Esophagus muscularis mucosa (tissue), 4 donors: ENCODE measurements at regions not wholly inside any gene's neighbourhood (a gene's known extent, or its start where the extent isn't known, plus 50 kb on each side); places are given as distances from the start of the nearest gene placed in this dataset.

Experiments
- DNase-seq: peaks from one replicate; pipeline ENCODE4 v3.0.0-alpha.2; 2017; ENCODE audit errors: extremely low spot score
- H3K27ac ChIP-seq, 4 donors: fragments of 200-600 bp; sonication (generic); replicated peaks in 1 of 4; 1 replicate in 3 of 4; 2 replicates in 1 of 4; pipeline ENCODE4 v1.5.1; 2016 to 2019; ENCODE audit warnings: mild to moderate bottlenecking in 1 of 4
- H3K27me3 ChIP-seq, 4 donors: fragments of 200-600 bp; sonication (generic); one replicate each; pipeline versions ENCODE4 v1.5.1 to v1.6.0; 2016 to 2019
- H3K36me3 ChIP-seq, 4 donors: fragments of 200-600 bp; sonication (generic); one replicate each; pipeline ENCODE4 v1.5.1; 2016 to 2019
- H3K4me1 ChIP-seq, 4 donors: fragments of 200-600 bp; sonication (generic); one replicate each; pipeline ENCODE4 v1.5.1; 2016 to 2019
- H3K4me3 ChIP-seq, 4 donors: fragments of 200-600 bp; sonication (generic); 1 replicate in 2 of 4; 2 replicates in 2 of 4; pipeline ENCODE4 v1.5.1; 2016 to 2019; ENCODE audit warnings: mild to moderate bottlenecking in 4 of 4, moderate library complexity in 1 of 4
- H3K9me3 ChIP-seq, 4 donors: fragments of 200-600 bp; sonication (generic); 1 replicate in 3 of 4; 2 replicates in 1 of 4; pipeline ENCODE4 v1.5.1; 2016 to 2019
- EP300 ChIP-seq: sonication (generic); formaldehyde crosslinking; IDR thresholded peaks from one replicate; pipeline ENCODE4 v1.6.1; 2017; ENCODE audit warnings: antibody characterized with exemption
- POLR2A ChIP-seq: fragments of 450-650 bp; IDR thresholded peaks from one replicate; pipeline ENCODE4 v1.6.1; 2017; ENCODE audit warnings: antibody characterized with exemption, moderate library complexity, mild to moderate bottlenecking, low read depth
- POLR2AphosphoS5 ChIP-seq, 2 donors: sonication (generic); formaldehyde crosslinking; IDR thresholded peaks; one replicate each; pipeline ENCODE4 v1.6.1; 2017; ENCODE audit warnings: antibody characterized with exemption in 2 of 2
- WGBS: methylation state at CpG from one replicate; pipeline ENCODE4 v1.1.5; 2018; 5-methylcytosine and 5-hydroxymethylcytosine counted together
- intact Hi-C: fragments of 100-400 bp; cut with DNase I; formaldehyde crosslinking; loops from one replicate; pipeline ENCODE4 v1.15.1; 2023
- TF ChIP-seq, protein P1 (sequence below), 3 experiments: fragments of 200-600 bp in 2 of 3; fragments of 450-650 bp in 1 of 3; sonication (generic) in 2 of 3; IDR thresholded peaks; one replicate each; pipeline ENCODE4 v1.5.1; 2017 to 2019; ENCODE audit warnings: antibody characterized with exemption in 3 of 3, mild to moderate bottlenecking in 2 of 3, moderate library complexity in 1 of 3

GRCh38 chr4:126725906-126726305 lies 906.9 kb upstream of the INTU start:
- H3K27ac ChIP-seq, result no peak overlapping the region
- no peak for DNase-seq
- H3K36me3 ChIP-seq, result no peaks in the 10 kb centered on the region
- intact Hi-C loops, result no loop called here
- H3K4me1 ChIP-seq, result no peaks in the 10 kb centered on the region
- TF ChIP-seq EP300 (no peak), POLR2A (no peak), POLR2AphosphoS5 (IDR thresholded peaks at IDR 0.05) (no peak)
- TF ChIP-seq, protein P1, sequence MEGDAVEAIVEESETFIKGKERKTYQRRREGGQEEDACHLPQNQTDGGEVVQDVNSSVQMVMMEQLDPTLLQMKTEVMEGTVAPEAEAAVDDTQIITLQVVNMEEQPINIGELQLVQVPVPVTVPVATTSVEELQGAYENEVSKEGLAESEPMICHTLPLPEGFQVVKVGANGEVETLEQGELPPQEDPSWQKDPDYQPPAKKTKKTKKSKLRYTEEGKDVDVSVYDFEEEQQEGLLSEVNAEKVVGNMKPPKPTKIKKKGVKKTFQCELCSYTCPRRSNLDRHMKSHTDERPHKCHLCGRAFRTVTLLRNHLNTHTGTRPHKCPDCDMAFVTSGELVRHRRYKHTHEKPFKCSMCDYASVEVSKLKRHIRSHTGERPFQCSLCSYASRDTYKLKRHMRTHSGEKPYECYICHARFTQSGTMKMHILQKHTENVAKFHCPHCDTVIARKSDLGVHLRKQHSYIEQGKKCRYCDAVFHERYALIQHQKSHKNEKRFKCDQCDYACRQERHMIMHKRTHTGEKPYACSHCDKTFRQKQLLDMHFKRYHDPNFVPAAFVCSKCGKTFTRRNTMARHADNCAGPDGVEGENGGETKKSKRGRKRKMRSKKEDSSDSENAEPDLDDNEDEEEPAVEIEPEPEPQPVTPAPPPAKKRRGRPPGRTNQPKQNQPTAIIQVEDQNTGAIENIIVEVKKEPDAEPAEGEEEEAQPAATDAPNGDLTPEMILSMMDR (IDR thresholded peaks at IDR 0.05), result no peak
- H3K9me3 ChIP-seq, result no peaks in the 10 kb centered on the region
- no peak overlapping the region for H3K4me3 ChIP-seq
- no peaks in the 10 kb centered on the region for H3K27me3 ChIP-seq

GRCh38 chr4:126727461-126727860 lies 905.3 kb upstream of the INTU start:
- intact Hi-C loops, result no loop called here
- Histone ChIP-seq H3K9me3 (no peaks in the 10 kb centered on the region), H3K4me1 (no peaks in the 10 kb centered on the region), H3K27me3 (no peaks in the 10 kb centered on the region), H3K27ac (no peak overlapping the region), H3K36me3 (no peaks in the 10 kb centered on the region), H3K4me3 (no peak overlapping the region)
- no peak for DNase-seq
- 92% methylated on average over 1 of the region's 1 CpG for WGBS
- TF ChIP-seq EP300 (no peak), POLR2A (no peak), POLR2AphosphoS5 (IDR thresholded peaks at IDR 0.05) (no peak)
- TF ChIP-seq, protein P1 (IDR thresholded peaks at IDR 0.05), result no peak

GRCh38 chr4:126731062-126731461 lies 901.7 kb upstream of the INTU start:
- H3K9me3 ChIP-seq, result no peaks in the 10 kb centered on the region
- no peak for DNase-seq
- TF ChIP-seq POLR2A (no peak), EP300 (no peak)
- TF ChIP-seq, protein P1 (IDR thresholded peaks at IDR 0.05), result no peak
- H3K27me3 ChIP-seq, result no peaks in the 10 kb centered on the region
- no peak overlapping the region for H3K27ac ChIP-seq
- intact Hi-C loops, result no loop called here
- no peaks in the 10 kb centered on the region for H3K4me1 ChIP-seq
- H3K4me3 ChIP-seq, result no peak overlapping the region
- no peaks in the 10 kb centered on the region for H3K36me3 ChIP-seq
- WGBS, result 100% methylated on average over 2 of the region's 2 CpGs

- intact Hi-C loops, result no loop called here
- DNase-seq, result no peak
- H3K27me3 ChIP-seq, result no peaks in the 10 kb centered on the region
- no peaks in the 10 kb centered on the region for H3K36me3 ChIP-seq
- H3K4me3 ChIP-seq, result no peak overlapping the region
- TF ChIP-seq EP300 (no peak), POLR2AphosphoS5 (IDR thresholded peaks at IDR 0.05) (no peak), POLR2A (no peak)
- TF ChIP-seq, protein P1 (IDR thresholded peaks at IDR 0.05), result no peak
- no peak overlapping the region for H3K27ac ChIP-seq
- WGBS, result 59% methylated on average over 3 of the region's 3 CpGs
- no peaks in the 10 kb centered on the region for H3K9me3 ChIP-seq
- no peaks in the 10 kb centered on the region for H3K4me1 ChIP-seq
Measured at GRCh38 chr4:126733301-126733700, 899.5 kb upstream of the INTU start.

GRCh38 chr4:126734465-126734864 lies 898.3 kb upstream of the INTU start:
- TF ChIP-seq, protein P1 (IDR thresholded peaks at IDR 0.05), result no peak
- TF ChIP-seq POLR2AphosphoS5 (IDR thresholded peaks at IDR 0.05), result no peak
- TF ChIP-seq POLR2A, result no peak
- no peak for TF ChIP-seq EP300
- H3K27me3 ChIP-seq, result no peaks in the 10 kb centered on the region
- H3K36me3 ChIP-seq, result no peaks in the 10 kb centered on the region
- no peaks in the 10 kb centered on the region for H3K9me3 ChIP-seq
- H3K27ac ChIP-seq, result no peak overlapping the region
- no peak for DNase-seq
- WGBS, result 47% methylated on average over 2 of the region's 2 CpGs
- H3K4me1 ChIP-seq, result no peaks in the 10 kb centered on the region
- intact Hi-C loops, result no loop called here
- no peak overlapping the region for H3K4me3 ChIP-seq
